ENCODE measurements at regions not wholly inside any gene's neighbourhood (a gene's known extent, or its start where the extent isn't known, plus 50 kb on each side); places are given as distances from the start of the nearest gene placed in this dataset.

DNA sequence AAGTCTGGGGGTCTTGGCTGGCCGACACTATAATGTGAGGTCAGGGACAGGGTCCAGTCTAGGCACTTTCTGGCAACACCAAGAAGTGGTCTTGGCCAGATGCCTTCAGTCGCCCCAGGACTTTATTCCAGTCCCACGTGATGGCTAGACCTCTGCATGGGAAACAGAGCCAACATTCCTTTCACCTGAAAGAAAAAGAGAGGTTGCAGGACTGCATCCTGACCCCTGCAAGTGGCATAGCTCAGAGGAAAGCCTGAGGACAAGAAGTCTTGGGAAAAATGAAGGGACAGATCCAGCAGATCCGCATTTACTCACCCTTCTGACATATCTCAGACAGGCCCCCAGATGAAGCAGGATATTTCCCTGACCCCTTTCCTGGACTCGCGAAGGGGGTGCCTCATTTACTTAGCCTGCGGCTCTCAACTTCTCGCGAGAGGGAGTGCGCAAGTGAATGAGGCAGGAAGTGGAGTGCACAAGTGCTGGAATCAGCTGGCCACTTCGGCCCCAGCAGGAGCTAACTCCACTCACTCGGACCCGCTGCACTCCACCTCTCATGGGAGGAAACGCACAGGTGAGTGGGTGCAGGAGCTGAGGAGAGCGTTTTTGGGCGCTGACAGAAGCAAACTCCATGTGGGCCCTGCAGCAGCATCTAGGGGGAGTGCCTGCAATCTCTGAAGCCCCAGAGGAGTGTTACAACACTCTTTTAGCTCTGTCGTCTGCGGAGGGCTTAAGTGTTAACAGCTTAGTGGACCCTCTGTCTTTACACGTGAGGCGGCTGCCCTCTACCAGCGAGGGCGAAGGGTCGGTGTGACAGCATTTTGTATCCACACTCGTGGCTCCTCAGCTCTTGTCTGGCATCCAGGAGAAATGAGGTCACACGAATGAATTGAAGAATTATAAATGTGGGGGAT lies 916.2 kb upstream of the GHITM start:
- no peak for TF ChIP-seq POLR2AphosphoS5 (IDR thresholded peaks at IDR 0.05)
- TF ChIP-seq POLR2A (IDR thresholded peaks at IDR 0.05): no peak
- TF ChIP-seq, protein P1, sequence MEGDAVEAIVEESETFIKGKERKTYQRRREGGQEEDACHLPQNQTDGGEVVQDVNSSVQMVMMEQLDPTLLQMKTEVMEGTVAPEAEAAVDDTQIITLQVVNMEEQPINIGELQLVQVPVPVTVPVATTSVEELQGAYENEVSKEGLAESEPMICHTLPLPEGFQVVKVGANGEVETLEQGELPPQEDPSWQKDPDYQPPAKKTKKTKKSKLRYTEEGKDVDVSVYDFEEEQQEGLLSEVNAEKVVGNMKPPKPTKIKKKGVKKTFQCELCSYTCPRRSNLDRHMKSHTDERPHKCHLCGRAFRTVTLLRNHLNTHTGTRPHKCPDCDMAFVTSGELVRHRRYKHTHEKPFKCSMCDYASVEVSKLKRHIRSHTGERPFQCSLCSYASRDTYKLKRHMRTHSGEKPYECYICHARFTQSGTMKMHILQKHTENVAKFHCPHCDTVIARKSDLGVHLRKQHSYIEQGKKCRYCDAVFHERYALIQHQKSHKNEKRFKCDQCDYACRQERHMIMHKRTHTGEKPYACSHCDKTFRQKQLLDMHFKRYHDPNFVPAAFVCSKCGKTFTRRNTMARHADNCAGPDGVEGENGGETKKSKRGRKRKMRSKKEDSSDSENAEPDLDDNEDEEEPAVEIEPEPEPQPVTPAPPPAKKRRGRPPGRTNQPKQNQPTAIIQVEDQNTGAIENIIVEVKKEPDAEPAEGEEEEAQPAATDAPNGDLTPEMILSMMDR (IDR thresholded peaks at IDR 0.05): no peak
- no peak for TF ChIP-seq EP300 (IDR thresholded peaks at IDR 0.05)
- no peak for ATAC-seq
- 65 to 83% methylated on average over 6 to 7 of the region's 25 CpGs for WGBS, 2 donors (ENCODE audit: low coverage in 1 of 2)
- no peaks in the 10 kb centered on the region for H3K9me3 ChIP-seq
- no peaks in the 10 kb centered on the region for H3K27me3 ChIP-seq
- H3K4me1 ChIP-seq: no peaks in the 10 kb centered on the region
- H3K27ac ChIP-seq: no peak overlapping the region
- H3K4me3 ChIP-seq: no peak overlapping the region
- no peaks in the 10 kb centered on the region for H3K36me3 ChIP-seq

DNA sequence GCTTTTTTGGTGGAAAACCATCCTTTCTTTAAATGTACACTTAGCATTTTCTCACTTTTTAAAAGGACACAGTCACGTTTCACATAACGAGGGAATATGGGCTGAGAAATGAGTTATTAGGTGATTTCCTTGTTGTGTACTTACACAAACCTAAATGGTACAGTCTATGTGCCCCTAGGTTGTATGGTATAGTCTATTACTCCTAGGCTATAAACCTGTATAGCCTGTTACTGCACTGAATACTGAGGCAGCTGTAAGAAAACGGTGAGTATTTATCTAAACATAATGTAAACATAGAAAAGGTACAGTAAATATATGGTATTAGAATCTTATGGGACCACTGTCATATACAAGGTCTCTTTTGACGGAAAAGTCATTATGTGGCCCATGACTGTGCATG lies 913.5 kb upstream of the GHITM start:
- WGBS, 2 donors (ENCODE audit: low coverage in 1 of 2): 75 to 83% methylated on average over 4 of the region's 4 CpGs
- ATAC-seq: no peak
- no peak overlapping the region for H3K4me3 ChIP-seq

DNA sequence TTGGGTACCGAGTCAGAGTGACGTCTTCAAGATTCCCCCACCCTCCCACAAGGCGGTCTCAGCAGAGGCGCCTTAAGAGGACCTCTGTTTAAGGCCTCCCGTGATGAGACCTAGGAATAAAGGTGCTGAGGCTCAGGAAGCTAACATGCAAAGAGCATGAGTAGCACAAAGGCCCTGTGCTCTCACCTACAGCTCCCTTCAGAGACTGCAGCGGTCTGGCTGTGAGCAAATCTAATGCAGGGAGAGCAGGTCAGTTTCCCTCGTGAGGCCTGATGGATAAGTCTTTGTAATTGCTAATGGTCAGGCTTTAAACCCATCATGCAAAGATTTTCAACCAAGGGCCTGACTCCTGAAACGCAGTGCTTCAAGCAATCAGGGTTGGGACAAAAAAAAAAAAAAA lies 909.3 kb upstream of the GHITM start:
- no peak for TF ChIP-seq POLR2A (IDR thresholded peaks at IDR 0.05)
- TF ChIP-seq EP300 (IDR thresholded peaks at IDR 0.05): no peak
- TF ChIP-seq POLR2AphosphoS5 (IDR thresholded peaks at IDR 0.05): no peak
- TF ChIP-seq, protein P1 (IDR thresholded peaks at IDR 0.05): no peak
- no peaks in the 10 kb centered on the region for H3K9me3 ChIP-seq
- H3K4me1 ChIP-seq: no peaks in the 10 kb centered on the region
- WGBS, 2 donors (ENCODE audit: low coverage in 1 of 2): 57 to 74% methylated on average over 1 to 6 of the region's 8 CpGs
- no peak overlapping the region for H3K4me3 ChIP-seq
- H3K27ac ChIP-seq: no peak overlapping the region
- ATAC-seq: no peak
- no peaks in the 10 kb centered on the region for H3K36me3 ChIP-seq
- no peaks in the 10 kb centered on the region for H3K27me3 ChIP-seq

More for the DNA sequence above, 913.5 kb upstream of the GHITM start:
- no peaks in the 10 kb centered on the region for H3K27me3 ChIP-seq
- H3K27ac ChIP-seq: no peak overlapping the region
- no peaks in the 10 kb centered on the region for H3K4me1 ChIP-seq
- H3K36me3 ChIP-seq: no peaks in the 10 kb centered on the region
- TF ChIP-seq EP300 (IDR thresholded peaks at IDR 0.05): no peak
- no peak for TF ChIP-seq POLR2AphosphoS5 (IDR thresholded peaks at IDR 0.05)
- no peak for TF ChIP-seq POLR2A (IDR thresholded peaks at IDR 0.05)
- TF ChIP-seq, protein P1 (IDR thresholded peaks at IDR 0.05): no peak
- H3K9me3 ChIP-seq: no peaks in the 10 kb centered on the region

DNA sequence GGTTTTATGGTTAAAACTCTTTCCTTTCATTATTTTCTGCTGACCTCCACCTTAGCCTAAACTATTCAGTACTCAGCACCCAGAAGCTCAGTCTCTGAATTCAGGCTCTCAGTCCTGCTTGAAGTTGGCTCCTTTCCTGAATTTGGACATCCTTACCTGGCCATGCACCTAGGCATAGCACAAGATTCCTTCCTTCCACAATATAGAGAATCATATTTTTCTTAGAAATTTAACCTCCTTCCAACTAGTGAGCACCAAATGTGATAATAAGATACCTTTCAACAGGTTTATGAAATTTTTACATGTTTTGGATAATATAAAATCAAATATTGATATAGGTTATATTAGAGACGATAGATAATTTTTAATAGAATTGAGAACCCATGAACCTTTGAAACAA lies 905.6 kb upstream of the GHITM start:
- no peak for ATAC-seq
- H3K27ac ChIP-seq: no peak overlapping the region
- WGBS, 2 donors (ENCODE audit: low coverage in 1 of 2): 90 to 95% methylated on average over 1 of the region's 1 CpG
- no peaks in the 10 kb centered on the region for H3K4me1 ChIP-seq
- no peaks in the 10 kb centered on the region for H3K36me3 ChIP-seq
- H3K4me3 ChIP-seq: no peak overlapping the region
- no peaks in the 10 kb centered on the region for H3K27me3 ChIP-seq
- TF ChIP-seq POLR2A (IDR thresholded peaks at IDR 0.05): no peak
- TF ChIP-seq, protein P1 (IDR thresholded peaks at IDR 0.05): no peak
- TF ChIP-seq POLR2AphosphoS5 (IDR thresholded peaks at IDR 0.05): no peak
- no peak for TF ChIP-seq EP300 (IDR thresholded peaks at IDR 0.05)
- H3K9me3 ChIP-seq: no peaks in the 10 kb centered on the region

DNA sequence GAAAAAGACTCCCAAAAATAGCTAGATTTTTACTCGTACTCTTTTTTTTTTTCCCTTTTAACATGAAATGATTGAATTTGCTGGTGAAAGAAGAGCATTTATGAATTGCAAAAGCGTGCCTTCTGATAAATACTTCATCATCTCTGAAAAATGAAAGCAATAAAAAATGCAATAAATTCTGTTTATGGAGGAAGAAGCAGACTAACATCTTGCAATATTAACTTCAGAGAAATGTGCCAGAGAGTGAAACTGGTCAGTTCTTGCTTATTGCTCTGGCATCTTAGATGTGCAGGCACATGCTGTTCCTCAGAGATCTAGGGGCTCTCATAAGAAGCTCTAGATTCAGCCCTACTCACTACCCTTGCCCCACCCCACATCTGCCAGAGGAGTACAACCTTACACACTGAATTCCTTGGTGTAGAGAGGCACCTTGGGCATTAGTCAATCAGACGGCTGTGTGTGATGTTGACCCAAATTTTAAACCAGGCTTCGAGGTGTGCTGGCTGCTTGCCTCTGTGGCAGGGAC lies 891.1 kb upstream of the GHITM start:
- no peaks in the 10 kb centered on the region for H3K27me3 ChIP-seq
- no peaks in the 10 kb centered on the region for H3K36me3 ChIP-seq
- no peak for ATAC-seq
- H3K4me3 ChIP-seq: no peak overlapping the region
- no peak overlapping the region for H3K27ac ChIP-seq
- whole genome bisulfite sequencing, 2 donors (ENCODE audit: low coverage in 1 of 2): 26 to 65% methylated on average over 2 to 4 of the region's 4 CpGs
- H3K9me3 ChIP-seq: peaks cover 0 to 20% (median 0%) of the 10 kb centered on the region in 3 donors
- H3K4me1 ChIP-seq: no peaks in the 10 kb centered on the region
- no peak for TF ChIP-seq POLR2A (IDR thresholded peaks at IDR 0.05)
- TF ChIP-seq EP300 (IDR thresholded peaks at IDR 0.05): no peak
